ENCODE measurements at regions not wholly inside any gene's neighbourhood (a gene's known extent, or its start where the extent isn't known, plus 50 kb on each side); places are given as distances from the start of the nearest gene placed in this dataset.

DNA sequence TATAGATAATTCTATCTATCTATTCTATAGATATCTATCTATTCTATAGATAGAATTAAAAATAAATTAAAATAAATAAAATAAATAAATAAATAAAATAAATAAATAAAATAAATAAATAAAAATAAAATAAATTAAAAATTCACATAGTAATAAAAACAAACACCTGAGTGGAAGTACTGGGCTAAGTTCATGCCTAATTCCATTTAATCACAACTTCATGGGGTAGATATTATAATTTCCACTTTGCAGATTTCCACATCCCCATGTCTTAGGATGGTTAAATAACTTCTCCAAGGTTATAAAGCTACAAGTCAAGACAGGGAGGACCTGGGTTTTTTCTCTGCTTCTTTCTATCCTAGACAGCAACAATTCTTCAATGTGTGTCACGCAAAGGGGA is 261.4 kb upstream of the MEX3C start:
- no peak for ATAC-seq
- DNase-seq: no peak
- TF ChIP-seq, protein P1, sequence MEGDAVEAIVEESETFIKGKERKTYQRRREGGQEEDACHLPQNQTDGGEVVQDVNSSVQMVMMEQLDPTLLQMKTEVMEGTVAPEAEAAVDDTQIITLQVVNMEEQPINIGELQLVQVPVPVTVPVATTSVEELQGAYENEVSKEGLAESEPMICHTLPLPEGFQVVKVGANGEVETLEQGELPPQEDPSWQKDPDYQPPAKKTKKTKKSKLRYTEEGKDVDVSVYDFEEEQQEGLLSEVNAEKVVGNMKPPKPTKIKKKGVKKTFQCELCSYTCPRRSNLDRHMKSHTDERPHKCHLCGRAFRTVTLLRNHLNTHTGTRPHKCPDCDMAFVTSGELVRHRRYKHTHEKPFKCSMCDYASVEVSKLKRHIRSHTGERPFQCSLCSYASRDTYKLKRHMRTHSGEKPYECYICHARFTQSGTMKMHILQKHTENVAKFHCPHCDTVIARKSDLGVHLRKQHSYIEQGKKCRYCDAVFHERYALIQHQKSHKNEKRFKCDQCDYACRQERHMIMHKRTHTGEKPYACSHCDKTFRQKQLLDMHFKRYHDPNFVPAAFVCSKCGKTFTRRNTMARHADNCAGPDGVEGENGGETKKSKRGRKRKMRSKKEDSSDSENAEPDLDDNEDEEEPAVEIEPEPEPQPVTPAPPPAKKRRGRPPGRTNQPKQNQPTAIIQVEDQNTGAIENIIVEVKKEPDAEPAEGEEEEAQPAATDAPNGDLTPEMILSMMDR (IDR thresholded peaks at IDR 0.05): no peak

DNA sequence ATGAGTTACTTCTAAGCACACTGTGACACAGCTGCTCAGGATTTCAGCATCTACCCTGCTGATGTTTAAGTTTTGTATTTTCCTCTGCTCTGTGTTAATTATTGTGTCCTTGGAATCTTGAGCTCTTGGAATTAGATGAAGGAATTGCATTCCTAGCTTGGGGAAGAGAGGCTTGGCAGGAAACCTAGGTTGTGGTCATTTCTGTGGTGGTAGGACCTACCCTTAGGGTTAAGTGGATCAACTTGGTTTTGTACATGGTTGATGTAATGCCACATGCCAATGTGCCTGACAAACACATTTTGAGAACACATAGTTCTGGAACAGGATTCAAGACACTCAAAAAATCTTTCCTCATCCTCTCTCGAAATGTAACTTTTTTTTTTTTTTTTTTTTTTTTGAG is 264.5 kb upstream of the MEX3C start:
- TF ChIP-seq, protein P1 (IDR thresholded peaks at IDR 0.05): no peak
- Histone ChIP-seq H3K27me3 (ENCODE audit: low read depth) (no peaks in the 10 kb centered on the region), H3K9me3 (no peaks in the 10 kb centered on the region), H3K4me3 (no peak overlapping the region), H3K27ac (no peak overlapping the region), H3K4me1 (no peaks in the 10 kb centered on the region), H3K36me3 (no peaks in the 10 kb centered on the region)
- ATAC-seq (no peak), DNase-seq (no peak)
- intact Hi-C loops (cut with DNase I): no loop called here

More for the DNA sequence above, 261.4 kb upstream of the MEX3C start:
- no peak overlapping the region for H3K27ac ChIP-seq
- intact Hi-C loops (cut with DNase I): no loop called here
- H3K4me3 ChIP-seq: no peak overlapping the region
- H3K9me3 ChIP-seq: no peaks in the 10 kb centered on the region
- H3K36me3 ChIP-seq: no peaks in the 10 kb centered on the region
- H3K27me3 ChIP-seq (ENCODE audit: low read depth): no peaks in the 10 kb centered on the region
- H3K4me1 ChIP-seq: no peaks in the 10 kb centered on the region

DNA sequence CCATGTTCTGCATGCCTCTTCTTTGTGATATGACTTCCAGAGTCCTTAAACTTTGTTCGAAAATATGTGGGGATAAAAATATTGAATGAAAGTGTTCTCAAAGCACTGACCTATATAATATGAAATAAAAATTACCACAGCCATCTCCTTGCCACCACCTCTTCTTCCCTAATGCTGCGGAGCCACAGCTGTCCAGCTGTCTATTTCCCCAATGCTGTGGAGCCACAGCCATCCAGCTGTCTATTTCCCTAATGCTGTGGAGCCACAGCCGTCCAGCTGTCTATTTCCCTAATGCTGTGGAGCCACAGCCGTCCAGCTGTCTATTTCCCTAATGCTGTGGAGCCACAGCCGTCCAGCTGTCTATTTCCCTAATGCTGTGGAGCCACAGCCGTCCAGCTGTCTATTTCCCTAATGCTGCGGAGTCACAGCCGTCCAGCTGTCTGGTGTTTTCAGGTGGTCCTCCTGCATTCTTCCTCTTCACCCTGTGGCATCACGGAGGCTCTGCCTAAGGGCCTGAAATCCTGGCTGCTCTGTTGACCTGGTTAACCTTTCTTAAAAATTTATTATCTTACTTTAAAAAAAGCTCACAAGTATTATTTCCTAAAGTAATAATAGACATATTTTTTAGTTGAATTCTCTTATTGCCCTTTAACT is 266.1 kb upstream of the MEX3C start:
- H3K36me3 ChIP-seq: no peaks in the 10 kb centered on the region
- no peak for DNase-seq
- no peaks in the 10 kb centered on the region for H3K9me3 ChIP-seq
- H3K27me3 ChIP-seq (ENCODE audit: low read depth): no peaks in the 10 kb centered on the region
- intact Hi-C loops (cut with DNase I): no loop called here
- no peaks in the 10 kb centered on the region for H3K4me1 ChIP-seq
- TF ChIP-seq, protein P1 (IDR thresholded peaks at IDR 0.05): no peak
- no peak overlapping the region for H3K4me3 ChIP-seq
- no peak overlapping the region for H3K27ac ChIP-seq
- ATAC-seq: no peak

DNA sequence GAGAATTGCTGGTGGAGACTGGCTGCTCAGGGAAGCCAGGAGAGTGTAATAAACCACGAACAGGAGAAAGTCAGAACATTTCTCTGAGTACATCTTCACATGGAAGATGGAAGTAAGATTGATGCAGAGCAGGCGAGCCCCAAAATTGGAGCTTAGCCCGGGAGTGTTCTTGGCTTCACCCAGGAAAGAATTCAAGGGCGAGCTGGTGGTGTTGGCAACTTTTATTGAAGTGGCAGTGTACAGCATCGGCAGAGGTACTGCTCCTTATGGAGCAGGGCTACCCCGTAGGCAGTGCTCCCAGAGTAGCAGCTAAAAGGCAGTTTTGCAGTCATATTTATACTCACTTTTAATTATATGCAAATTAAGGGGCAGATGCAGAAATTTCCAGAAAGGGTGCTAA is 281.4 kb upstream of the MEX3C start:
- Histone ChIP-seq H3K9me3 (no peaks in the 10 kb centered on the region), H3K27ac (no peak overlapping the region), H3K4me1 (no peaks in the 10 kb centered on the region), H3K4me3 (no peak overlapping the region), H3K36me3 (no peaks in the 10 kb centered on the region), H3K27me3 (ENCODE audit: low read depth) (no peaks in the 10 kb centered on the region)
- ATAC-seq (no peak), DNase-seq (no peak)
- TF ChIP-seq, protein P1 (IDR thresholded peaks at IDR 0.05): no peak
- intact Hi-C loops (cut with DNase I): no loop called here

DNA sequence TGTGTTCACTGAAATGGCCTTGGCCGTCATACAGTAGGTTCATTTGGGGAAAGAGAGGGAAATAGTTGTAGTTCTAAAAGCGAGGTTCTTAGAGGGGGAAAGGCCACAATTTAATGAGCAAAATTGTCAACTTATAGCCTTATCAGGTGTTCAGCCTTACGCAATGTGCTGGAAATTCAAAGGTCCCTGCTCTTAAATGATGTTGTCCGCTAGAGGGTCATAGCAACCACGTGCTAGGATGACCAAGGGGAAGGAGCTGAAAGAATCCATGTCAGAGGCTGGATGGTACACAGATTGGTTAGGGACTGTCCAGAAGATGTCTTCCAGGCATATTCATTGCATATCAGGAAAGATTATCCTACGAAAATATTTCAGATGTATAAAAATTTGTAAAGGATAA is 282.3 kb upstream of the MEX3C start:
- DNase-seq (no peak), ATAC-seq (no peak)
- H3K27me3 ChIP-seq (ENCODE audit: low read depth): no peaks in the 10 kb centered on the region
- no peaks in the 10 kb centered on the region for H3K4me1 ChIP-seq
- no peaks in the 10 kb centered on the region for H3K36me3 ChIP-seq
- no peak overlapping the region for H3K27ac ChIP-seq
- intact Hi-C loops (cut with DNase I): no loop called here
- TF ChIP-seq, protein P1 (IDR thresholded peaks at IDR 0.05): no peak
- no peaks in the 10 kb centered on the region for H3K9me3 ChIP-seq
- H3K4me3 ChIP-seq: no peak overlapping the region

All from lower lobe of right lung (tissue), 2 donors.